Muscle of back (tissue), 3 donors: ENCODE measurements at regions not wholly inside any gene's neighbourhood (a gene's known extent, or its start where the extent isn't known, plus 50 kb on each side); places are given as distances from the start of the nearest gene placed in this dataset.
A peak's percentile ranks its signal among the peaks of the same experiment; 100 is the strongest.

Source experiments
- DNase-seq, 3 donors: peaks; one replicate each; pipeline versions ENCODE4 v3.0.0 to v3.0.0-alpha.2; 2013

DNA sequence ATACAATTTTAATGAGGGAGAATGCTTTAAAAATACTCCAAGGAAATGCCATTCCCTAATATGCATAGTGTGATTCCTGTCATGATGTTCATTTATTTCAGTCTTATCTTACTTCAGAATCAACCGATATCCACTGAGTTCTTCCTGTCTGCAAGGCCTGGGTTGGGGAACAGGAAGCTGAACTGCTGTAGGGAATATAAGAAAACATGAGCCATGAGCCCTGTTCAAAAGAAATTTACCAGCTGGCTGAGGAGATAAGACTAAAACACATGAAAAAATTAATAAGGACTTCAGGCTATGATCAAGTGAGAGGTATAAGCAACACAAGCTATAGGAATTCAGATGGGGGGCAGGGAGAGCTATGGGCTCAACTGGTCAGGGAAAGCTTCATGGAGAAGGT is 184.7 kb downstream of the PLPP4 start:
- DNase-seq: no peak

GRCh38 chr10:120643351-120643750 is 186.3 kb downstream of the PLPP4 start:
- DNase-seq: no peak

DNA sequence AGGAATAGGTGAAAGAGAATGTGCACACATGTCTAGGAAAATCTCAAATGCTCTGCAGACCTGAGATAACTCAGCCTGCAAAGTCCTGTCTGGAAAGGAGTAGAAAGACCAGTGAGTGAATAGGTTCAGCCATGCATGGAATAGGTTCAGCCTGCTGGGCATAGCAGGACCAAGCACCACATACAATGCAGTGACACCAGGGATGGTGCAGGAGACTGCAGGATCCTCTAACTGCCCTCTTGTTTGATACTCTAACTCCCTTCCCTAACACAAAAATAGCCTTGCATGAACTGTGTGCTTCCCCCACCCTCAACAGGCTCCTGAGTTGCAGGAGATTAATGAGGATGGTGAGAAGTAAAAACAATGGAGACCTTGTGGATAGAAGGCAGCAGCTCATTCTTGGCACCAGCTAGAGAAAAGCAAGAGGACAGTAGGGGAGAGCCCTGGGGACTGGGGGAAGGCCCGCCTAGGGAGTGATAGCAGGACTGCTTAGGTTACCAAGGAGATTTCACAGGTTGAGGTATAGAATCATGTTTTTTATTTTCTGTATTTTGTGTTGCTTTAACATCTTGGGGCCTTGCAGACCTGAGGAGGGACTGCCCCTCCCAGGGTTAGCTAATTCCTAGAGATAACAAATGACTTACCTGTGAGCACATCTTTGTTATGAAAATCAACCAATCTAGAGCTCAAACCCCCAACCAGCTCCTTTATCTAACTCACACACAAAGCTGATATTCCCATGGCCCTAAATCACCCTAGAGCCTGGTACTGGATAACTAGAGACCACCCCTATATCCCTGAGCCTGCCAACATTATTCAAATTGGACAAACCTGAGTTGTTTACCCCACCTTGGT is 187.8 kb downstream of the PLPP4 start:
- no peak for DNase-seq

DNA sequence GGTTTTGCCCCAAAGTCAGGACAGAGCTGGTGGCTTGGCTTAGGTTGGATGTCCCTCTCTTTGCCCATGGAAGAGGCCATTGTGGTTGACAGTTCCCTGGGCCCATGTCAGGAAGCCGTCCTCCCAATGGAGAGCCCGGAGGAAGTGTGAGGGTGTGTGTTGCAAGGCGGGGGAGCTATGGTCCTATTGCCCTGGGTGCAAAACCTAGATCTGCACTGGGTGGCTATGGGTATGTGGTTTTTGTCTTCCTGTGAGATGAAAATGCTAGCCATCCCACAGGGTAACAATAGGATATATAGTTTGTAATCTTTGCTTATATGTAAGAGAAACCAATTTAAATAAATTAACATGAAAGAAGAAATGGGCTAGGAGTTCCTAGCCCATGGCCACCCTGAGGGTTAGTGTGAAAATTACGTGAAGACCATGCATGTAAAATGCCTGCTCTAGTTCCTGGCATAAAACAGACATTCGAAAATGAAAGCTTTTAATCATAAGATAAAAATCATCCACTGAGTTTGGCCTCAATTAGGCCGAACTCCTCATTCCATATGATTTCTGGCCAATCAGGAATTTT is 189.2 kb downstream of the PLPP4 start:
- DNase-seq: no peak

DNA sequence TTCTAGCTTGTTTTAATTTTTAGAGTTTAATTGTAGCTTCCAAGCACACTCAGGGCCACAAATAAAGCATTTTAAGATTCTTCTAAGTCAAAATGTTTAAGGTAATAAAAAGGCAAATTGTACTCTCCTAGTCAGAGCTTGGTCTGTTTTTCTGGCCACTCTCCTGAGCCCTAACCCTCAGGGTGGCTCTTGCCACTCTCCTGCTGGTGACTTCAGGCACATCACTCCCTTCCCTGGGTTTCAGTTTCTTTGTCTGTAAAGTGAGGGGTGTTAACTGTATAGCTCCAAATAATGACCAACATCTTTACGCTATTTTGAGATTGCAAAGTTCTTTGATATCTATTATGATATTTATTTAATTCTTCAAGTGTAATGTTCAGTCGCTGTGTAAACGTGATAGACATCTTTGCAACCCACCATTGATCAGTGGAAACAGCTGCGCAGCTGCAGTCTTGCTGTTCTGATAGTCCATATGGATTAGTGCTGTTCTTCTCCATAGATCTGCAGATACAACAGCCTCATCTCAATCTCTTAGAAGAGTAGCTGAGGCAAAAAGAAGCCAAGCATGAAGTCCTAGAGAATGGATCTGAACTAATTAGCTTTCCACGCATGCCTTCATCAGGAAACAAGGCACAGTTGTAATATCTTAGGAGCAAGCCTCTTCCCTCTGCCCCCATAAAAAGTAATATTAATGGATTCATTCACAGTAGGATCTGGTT is 189.9 kb downstream of the PLPP4 start:
- no peak for DNase-seq

- DNase-seq: no peak
Observed at GRCh38 chr10:120650705-120651399, 193.8 kb downstream of the PLPP4 start.

DNA sequence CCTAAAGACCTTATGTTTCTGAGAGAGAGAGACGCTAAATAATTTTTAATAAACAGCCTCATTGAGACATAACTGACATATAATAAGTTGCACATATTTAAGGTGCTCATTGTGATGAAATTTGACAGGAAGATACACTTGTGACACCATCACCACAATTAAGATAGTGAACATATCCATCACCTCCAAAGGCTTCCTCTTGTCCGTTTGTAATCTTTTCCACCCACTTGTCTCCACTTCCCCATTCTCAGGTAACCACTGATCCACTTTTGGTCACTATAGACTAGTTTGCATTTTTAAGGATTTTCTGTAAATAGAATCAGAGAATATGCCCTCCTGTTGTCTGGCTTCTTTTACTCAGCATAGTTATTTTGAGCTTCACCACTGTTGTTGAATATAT is 195.1 kb upstream of the WDR11 start:
- DNase-seq: no peak

GRCh38 chr10:120657371-120657770 is 193.8 kb upstream of the WDR11 start:
- DNase-seq: no peak

DNA sequence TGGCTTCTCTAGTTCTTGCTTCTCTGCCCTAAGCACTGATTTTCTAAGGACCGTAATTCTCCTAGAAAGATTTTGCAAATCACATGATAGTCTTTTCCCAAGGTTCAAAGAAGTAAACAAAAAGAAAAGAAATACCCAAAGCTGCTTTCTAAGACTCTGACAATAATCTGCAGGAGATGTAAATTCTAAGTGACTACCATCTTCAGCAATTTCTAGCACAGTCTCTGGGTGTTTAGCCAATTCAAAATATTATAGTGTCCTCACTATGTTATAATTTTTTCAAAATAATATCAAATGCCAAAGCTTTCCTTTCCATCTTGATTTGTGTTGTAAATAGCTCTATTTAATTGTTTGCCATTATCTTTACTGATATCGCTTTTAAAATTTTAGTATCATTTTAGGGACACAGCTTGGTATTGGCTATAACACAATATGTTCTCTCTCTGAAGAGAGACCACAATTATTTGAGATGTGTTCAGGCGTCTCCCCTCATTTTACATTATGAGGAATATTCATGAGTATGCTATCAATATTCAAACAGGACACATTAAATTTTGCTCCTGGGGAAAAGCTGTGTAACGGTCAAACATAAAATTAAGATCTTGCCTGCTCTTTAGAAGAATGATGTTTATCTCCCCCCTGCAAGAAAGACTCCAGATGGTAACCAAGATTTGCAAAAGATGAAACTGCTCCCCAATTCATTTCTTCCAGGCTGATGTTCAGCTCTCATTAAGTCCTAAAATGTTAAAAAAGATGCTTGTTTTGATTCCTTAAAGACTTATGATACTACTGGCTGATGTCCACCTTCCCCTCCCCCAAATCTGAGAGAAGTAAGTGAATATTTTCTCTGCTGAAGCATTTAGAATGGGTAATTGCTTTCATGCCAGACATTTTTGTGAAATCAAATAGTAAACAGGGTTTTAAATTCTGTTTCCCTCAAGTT is 191.9 kb upstream of the WDR11 start:
- no peak for DNase-seq

- no peak for DNase-seq
Observed at GRCh38 chr10:120666308-120666707, 184.9 kb upstream of the WDR11 start.

DNA sequence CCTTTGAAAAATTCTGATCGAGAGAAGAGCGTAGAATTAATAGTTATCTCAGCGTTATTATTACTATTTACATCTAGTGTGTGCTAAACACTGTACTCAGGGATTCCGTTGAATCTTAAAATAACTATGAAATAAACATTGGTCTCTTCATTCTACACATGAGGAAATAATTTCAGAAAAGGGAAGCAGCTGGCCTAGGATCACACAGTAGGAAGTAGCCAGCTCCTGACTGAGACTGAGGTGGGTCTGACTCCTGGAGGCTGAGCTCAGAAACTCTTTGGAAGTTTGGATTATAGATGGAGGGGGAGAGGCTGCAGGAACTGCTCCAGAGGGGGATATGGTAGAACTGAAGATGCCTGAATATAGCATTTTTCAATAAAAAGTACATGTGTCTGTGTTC is 183.9 kb upstream of the WDR11 start:
- peak in 1 of 3 donors; percentile 11 for DNase-seq

- no peak for DNase-seq
Observed at GRCh38 chr10:120671491-120671890, 179.7 kb upstream of the WDR11 start.

DNA sequence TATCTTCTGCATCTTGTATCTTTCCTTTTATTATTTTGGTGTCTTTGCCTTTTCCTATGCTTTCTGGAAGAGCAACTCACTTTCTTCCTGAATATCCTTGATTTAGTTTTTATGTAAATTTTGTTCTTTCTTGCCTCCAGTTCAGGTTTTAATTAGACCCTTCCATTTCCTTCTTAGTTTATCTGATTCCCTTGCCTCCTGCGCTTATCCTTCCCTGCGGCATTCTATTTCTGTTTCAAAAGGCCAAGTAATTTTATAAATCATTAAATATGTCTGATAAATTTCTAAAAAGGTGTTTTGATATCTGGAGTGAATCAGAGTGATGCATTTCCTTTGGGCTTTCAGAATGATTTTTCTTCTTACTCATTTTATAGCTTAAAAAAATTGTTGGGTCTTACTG is 167.7 kb upstream of the WDR11 start:
- DNase-seq: no peak

DNA sequence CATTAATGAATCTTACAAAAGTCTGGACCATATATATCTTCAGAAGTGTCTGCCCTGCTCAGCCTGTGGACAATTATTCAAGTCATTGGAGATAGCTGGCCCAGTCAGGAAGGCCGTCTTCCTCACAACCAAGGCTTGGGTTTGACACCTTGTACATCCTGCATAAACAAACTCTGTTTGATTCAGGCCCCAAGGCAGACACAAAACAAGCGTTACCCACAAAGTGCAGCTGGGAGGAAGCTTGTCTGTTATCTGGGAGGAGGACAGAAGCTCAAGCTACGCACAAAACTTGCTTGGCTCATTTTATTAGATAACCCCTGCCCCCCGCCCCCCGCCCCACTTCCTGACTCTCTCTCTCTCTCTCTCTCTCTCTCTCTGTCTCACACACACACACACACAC is 166.9 kb upstream of the WDR11 start:
- DNase-seq: no peak

DNA sequence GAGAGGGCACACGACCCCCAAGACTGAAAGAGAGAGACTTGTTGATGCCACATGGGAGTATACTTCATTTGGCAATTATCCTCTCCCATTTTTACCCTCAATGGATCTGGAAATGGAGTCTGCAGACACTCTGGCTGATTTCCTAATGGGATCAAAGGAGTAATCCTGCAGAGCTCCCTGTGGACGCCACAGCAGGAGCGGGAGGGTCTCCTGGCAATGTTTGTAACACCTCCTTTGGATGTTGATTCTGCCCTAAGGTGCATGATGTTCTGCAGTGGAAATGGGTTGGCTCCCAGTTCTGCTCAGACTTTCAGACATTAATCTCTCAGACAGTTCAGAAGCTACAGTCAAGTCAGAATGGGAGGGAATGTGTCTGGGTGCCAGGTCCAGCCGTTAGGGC is 166.0 kb upstream of the WDR11 start:
- DNase-seq: no peak

DNA sequence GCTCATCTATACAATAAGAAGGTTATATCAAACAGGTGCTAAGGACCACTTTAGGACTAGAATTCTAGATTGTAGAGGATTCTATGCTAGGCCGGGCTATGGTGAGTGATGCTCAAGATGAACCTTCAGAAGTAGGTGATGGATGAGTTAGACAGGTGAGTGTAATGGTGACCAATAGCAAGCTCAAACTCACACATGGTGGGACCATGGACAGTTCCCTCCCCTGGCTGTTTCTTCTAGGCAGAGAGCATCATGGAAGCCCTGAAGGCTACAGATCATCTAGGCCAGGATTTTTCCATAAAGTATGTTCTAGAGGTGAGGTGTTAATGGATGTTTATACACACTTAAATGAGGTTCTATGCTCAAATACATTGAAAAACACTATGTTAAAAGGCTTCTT is 162.2 kb upstream of the WDR11 start:
- no peak for DNase-seq

GRCh38 chr10:120689777-120690529 is 161.2 kb upstream of the WDR11 start:
- no peak for DNase-seq

GRCh38 chr10:120691625-120692024 is 159.5 kb upstream of the WDR11 start:
- DNase-seq: no peak

- DNase-seq: no peak
Observed at GRCh38 chr10:120700426-120700825, 150.7 kb upstream of the WDR11 start.

- no peak for DNase-seq
Observed at GRCh38 chr10:120701381-120701780, 149.8 kb upstream of the WDR11 start.

- no peak for DNase-seq
Observed at GRCh38 chr10:120702032-120702431, 149.1 kb upstream of the WDR11 start.
